ENCODE measurements at regions not wholly inside any gene's neighbourhood (a gene's known extent, or its start where the extent isn't known, plus 50 kb on each side); places are given as distances from the start of the nearest gene placed in this dataset.

GRCh38 chr12:98110536-98110935 lies 404.9 kb upstream of the TMPO start:
- TF ChIP-seq POLR2A (IDR thresholded peaks at IDR 0.05): no peak
- TF ChIP-seq CTCF (IDR thresholded peaks at IDR 0.05 in 4 of 5, conservative IDR thresholded peaks at IDR 0.05 in 1 of 5): no peak
